Dedifferentiated amniotic fluid mesenchymal stem cell (primary cell): ENCODE measurements at regions not wholly inside any gene's neighbourhood (a gene's known extent, or its start where the extent isn't known, plus 50 kb on each side); places are given as distances from the start of the nearest gene placed in this dataset.
A peak's percentile ranks its signal among the peaks of the same experiment; 100 is the strongest.

Experiments
- DNase-seq: peaks from one replicate; pipeline ENCODE4 v3.0.0-alpha.2; 2016; ENCODE audit errors: extremely low spot score

DNA sequence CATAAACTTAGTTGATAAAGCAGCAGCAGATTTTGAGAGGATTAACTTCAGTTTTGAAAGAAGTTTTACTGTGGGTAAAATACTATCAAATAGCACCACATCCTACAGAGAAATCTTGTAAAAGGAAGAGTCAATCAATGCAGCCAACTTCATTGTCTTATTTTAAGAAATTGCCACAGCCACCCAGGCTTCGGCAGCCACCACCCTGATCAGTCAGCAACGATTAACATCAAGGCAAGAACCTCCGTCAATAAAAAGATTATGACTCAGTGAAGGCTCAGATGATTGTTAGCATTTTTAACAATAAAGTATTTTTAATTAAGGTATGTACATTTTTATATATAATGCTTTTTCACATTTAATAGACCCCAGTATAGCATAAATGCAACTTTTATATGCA lies 122.3 kb upstream of the NR4A3 start:
- no peak for DNase-seq

DNA sequence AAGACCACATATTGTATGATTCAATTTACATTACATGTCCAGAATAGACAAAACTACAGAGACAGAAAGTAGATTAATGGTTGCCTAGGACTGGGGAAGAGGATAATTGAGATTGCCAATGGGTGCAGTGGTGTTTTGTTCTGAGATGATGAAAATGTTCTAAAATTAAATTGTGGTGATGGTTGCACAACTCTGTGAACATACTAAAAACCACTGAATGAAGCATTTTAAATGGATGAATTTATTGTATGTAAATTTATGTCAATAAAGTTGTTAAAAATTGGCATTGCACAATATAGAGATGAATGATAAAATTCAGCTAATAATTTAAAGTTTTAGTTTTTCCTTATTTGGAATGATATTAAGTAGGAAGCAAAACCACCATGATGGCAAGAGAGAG lies 109.5 kb upstream of the NR4A3 start:
- DNase-seq, result no peak

DNA sequence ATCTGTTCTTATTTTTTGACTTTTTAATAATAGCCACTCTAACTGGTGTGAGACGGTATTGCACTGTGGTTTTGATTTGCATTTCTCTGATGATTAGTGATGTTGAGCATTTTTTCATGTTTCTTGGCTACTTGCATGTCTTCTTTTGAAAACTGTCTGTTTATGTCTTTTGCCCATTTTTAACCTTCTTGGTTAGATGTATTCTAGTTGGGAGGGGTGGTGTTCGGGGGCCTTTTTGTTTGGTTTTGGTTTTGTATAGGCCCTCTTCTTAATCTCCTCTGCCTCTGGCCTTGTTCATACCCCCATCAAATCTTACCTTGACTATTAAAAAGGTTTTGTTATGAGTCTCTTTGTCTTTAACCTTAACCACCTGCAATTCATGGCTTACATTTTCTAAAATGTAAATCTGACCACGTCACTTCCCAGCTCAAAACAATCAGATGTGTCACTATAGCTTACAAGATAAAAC lies 107.8 kb upstream of the NR4A3 start:
- DNase-seq, result no peak

DNA sequence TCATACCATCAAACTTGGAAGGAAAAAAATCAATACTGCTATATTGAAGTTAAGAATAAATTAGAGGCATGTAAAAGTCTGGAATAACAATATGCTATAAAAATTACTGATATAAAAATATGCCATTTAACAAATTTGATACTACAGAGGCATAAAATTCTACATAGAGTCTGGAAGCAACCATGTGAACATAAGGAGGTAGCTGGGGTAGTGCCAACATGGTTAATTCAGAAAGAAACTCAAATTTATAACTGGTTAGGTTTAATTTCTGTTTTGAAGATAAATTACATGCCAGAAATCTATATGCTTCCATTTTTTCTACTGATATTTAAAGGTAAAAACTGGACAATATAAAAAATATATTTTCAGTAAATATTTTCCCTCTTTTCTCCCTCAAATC lies 103.1 kb upstream of the NR4A3 start:
- DNase-seq, result no peak

DNA sequence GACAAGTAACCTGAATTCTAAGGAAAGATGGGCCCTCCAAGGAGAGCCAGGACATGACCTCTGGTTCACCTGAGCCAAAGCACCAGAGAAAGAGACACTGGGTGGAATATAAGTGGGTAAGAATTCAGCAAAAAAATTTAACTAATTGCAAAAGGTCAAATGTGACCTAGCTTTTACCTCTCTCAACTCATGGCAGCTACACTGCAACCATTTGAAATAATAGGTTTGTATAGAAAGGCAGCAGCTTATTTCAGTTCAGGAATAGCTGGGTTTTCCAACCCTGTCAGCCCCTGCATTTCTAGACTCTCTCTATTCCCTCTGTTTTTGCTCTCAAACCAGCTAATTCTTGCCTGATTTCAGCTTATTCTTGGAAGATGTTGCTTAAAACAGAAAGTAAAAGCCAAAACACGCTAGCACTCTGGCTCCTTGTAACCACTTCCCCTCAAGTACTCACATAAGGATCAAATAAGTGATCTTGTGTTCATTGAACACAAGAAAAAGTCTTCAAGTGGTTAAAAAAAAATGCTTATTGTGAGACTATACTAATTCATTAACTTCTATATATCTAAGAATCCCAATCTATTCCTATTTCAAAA lies 101.1 kb upstream of the NR4A3 start:
- DNase-seq, result peak; percentile 26

DNA sequence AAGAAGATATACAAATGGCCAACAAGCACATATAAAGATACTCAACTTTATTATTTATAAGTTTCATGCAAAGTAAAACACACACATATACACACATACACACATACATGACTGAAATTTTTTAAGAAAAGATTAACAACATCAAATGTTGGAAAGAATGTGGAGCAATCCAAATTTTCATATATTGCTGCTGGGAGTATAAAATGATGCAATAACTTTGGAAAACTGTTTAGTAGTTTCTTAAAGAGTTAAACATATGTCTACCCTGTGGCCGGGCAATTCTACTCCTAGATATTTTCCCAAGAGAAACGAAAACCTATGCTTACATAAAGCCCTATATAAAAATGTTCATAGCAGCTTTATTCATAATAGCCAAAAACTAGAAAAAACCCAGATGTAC lies 99.8 kb upstream of the NR4A3 start:
- no peak for DNase-seq

DNA sequence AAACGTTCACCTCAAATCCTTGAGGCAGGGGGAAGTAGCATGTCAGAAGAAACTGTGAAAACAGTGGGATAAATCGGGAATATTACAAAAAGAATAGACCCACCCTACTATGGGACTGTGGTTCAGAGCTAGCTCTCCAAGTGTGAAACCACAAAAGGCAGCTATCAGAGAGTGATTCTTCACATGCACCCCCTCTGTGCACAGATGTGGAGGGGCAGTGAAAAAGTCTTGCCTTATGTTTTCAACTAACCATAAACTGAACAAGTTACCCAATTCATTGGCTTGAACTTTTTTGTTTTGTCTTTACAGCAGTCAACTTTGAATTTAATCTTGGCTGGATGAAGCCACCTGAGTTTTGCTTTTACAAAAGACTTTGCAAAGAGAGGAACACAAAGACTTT lies 98.8 kb upstream of the NR4A3 start:
- DNase-seq, result no peak

DNA sequence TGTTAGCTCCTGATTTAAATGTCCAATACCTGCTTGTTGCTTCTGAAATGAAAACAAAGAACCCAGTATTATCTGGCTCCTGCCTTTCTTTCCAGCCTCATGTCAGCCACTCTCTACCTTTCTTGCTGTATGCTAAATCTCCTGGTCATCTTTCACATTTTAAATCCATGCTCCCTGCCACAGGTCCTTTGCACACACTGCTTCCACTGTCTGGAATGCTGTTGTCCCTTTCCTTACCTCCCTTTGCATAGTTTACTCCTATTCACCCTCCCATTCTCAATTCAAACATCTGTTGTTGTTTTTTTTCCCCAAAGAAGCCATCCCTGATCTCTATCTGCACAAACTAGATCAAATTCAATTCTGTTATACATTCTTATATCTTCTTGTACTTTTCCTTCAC lies 97.0 kb upstream of the NR4A3 start:
- DNase-seq, result no peak

DNA sequence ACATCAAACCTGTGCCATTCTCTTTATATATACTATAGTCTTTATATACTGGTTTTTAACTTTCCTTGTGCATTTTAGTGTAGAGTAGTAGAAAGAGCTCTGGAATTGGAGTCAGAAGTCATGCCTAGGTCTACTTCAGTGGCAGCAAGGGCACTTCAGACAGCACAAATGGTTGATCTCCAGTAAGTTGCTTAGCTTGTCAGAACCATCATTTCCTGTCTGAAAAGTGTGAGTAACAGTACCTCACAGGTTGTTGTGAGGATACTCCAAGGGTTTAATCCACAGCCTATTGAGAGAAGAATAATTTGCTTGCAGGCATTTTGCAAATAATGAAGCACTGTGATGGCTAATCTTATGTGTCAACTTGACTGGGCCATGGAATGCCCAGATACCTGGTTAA lies 95.8 kb upstream of the NR4A3 start:
- DNase-seq, result no peak

DNA sequence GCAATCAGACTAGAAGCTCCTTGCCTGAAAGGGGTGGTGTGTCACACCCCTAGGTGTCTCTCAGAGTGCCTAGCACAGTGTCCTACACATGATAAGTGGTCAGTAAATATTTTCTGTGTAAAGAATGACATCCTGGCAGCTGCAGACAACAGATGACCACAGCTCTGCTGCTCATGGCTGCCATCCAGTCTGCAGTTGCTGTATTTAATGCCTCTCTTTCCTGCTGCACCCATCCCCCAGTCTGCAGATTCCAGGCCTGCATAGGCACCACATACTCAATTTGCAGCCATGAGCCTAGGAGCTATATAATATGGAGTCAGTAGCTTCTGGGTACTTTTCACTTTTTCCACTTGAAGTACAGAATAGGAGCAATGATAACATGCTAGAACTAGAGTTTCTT lies 94.9 kb upstream of the NR4A3 start:
- DNase-seq, result no peak

DNA sequence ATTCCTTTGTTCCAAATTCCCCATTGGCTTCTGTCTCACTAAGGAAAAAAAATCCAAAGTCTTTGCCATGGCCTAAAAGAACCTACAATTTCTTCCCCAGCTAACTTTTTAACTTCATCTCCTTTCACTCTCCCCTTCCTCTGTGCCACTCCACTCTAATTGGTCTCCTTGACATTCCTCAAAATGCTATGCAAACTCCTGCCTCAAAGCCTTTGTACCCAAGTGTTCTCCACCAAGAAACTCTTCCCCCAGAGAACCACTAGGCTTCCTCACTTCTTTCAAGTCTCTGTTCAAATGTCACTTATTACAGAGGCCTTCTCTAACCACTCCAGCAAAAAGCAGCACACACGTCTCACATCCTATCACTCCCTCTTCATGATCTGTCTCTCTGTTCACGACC lies 91.6 kb upstream of the NR4A3 start:
- no peak for DNase-seq

DNA sequence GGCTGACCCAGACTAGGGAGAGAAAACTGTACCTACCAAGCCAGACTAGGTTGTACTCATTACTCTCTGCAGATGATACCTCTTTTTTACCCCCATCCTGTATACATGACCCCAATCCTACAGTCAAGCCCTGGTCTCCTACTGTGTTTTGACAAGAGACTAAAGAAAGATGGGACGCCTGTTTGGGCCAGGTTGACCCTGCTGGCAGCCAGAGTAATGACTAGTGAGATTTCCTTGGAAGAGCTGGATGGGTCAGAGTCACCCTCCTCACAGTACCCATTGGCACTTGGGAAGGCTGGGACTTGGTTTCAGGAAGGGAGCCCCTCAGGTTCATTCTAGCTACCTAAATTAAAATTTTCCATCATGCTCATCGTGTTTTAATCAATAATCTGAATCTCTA lies 89.7 kb upstream of the NR4A3 start:
- DNase-seq, result no peak

DNA sequence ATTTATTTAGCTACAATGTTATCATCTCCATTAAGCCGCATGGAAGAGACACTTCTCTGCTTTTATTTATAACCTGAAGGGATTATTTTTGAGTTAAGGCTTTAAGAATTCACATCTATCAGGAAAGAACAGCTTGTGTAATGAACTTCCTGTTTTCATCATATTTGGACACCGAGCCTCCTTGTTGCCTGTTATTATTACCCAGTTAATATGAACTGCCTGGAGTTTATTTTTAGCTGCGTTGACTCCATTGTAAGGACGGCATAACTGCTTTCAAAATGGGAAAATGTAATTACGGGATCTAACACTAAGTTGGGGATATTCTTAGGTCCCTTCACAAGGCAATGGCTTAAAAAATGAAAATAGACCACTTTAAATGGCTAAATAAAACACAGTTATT lies 89.0 kb upstream of the NR4A3 start:
- DNase-seq, result no peak

DNA sequence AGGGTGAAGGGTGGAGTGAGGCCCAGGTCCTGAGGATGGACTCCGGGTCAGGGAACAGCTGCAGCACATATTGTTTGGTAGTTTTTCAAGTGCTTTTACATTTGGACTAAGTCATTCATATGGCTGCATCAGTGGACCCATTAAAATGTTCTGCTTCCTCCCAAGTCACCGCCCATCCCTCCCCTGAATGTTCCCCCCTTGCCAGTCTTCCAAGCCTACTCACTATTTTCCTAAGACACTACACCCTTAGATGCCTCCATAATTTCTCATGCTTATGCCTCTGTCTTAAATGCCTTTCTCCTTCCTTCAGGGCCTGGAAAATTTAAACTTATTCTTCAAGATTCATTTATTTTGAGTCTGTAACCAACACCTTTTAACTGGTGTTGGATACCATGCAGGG lies 86.6 kb upstream of the NR4A3 start:
- no peak for DNase-seq

DNA sequence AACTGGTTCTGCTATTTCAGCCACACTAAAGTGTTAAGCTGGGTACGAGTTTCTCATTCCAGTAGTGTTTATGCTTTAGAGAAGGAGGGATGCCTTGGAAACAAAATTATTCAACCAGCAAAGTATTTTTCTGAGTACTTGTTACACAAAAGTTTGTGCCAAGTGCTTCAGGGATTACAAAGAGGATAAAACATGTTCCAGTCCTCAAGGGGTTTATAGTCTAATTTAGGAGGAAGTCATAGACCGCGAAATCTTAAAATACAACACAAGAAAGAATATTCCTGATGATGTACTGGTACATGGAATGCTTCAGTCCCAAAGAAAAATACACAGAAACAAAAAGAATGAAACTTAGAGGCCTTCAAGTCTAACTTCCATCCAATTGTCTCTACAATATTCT lies 85.4 kb upstream of the NR4A3 start:
- DNase-seq, result no peak

DNA sequence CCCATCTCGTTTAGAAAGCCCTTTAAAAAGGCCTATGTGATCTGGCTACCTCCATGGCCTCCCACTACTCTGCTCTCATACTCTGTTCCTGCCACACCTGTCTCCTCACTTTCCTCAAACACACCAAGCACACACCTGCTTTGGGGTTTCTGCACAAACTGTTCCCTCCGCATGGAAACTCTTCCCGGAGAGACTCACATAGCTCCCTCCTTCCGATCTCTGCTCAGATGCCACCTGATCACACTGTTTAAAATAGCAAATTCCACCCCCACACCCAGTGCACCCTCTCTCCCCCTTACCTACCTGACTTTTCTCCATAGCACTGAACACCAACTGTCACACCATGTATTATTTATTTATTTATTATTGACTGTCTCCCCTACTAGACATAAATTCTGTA lies 84.0 kb upstream of the NR4A3 start:
- DNase-seq, result no peak

DNA sequence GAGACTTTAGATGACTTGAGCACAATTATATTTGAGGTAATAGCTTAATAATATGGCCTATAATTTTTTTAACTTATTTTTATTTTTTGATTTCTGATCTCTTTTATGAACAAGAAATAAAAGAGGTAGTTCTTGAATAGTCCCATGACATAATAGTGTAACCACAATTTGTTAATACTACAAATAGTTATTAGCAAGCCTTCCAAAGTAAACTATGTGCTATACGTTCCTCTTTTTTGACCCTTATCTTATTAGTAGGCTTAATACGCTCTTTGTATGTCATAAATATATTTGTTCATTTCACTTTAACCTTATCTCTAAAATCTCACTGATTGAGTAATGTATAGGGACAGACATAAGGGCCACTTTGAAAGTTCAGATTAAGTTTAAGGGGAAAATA lies 78.7 kb upstream of the NR4A3 start:
- no peak for DNase-seq

DNA sequence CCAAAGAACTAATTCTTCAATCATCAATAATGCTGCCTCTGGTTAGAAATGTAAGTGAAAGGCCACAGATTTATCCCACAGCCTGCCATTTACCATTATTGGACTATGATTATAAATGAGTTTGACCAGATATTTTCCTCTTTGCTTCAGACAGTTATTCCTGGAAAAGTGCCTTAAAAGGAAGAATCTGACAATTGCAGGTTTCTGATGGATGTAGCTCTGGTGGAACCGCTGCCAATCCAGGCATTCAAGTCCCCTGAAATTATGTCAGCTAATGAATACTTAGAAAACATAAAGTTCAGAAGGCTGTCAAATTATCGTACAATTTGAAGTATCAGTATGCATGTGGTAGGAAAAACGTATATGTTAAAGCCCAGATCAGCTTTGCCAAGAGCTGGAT lies 78.2 kb upstream of the NR4A3 start:
- DNase-seq, result no peak

DNA sequence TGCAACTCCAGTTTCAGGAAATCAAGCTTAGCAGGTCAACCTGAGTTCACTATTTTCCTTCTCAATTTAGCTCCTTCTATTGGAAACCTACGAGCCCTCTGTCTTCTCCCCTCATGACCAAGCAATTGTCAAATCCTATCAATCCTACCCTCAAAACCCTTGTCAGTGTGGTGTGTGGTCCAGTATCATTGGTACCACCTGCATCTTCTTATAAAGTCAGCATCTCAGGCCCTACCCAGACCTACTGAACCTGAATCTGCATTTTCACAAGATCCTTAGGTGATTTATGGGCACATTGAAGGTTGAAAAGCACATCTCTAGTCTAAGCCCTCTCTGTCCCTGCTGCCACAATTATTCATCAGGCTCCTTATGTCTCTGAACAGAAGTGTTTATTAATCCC lies 77.6 kb upstream of the NR4A3 start:
- DNase-seq, result no peak

DNA sequence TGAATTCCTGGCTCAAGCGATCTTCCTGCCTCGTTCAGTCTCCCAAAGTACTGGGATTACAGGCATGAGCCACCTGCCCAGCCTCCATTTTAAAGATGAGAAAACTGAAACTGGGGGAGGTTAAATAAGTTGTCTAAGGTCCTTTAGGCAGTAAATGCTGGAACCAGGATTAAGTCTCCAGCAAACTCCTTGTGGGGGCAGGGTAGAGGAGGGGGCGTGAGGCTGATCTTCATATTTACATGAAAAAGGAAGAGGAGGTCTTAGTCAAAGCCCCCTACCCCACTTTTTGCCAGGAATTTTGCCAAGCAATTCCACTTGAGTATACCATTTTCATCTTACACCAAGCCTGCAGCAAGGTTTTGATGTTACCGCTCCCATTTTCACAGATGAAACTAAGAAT lies 76.6 kb upstream of the NR4A3 start:
- DNase-seq, result no peak

DNA sequence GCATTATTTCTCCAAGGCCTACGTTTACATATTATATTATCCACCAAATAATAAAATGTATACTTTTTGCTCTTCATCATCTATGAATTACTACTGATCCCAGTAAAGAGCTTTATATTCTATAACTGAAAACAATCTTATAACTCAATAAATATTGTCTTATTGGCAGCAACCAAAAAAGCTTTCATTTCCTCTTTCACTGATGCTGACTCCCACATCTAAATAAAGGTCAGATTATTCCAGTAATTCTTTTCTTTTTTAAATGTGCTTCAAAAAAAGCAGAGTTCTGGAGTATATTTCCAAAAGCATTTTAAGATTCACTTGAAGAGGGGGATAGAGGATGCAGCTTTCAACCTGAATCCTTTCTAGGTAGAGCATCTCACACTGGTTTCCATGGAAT lies 75.3 kb upstream of the NR4A3 start:
- DNase-seq, result no peak

DNA sequence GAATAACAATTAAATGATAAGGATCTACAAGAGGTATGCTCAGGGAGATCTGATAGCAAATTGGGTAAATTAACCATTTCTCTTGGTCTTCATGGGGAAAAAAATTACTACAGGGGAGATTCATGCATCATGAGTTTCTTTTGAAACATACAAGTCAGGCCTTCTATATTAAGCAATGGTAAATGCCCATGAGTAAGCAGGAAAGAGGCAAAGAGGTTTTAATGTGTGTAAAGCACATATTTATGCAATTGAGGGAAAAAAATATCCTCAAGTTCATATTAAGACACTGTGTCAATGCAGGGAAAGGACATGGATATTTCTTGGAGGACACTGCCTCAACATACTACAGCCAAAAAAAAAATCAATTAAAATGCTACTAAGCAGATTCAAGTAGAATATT lies 73.4 kb upstream of the NR4A3 start:
- no peak for DNase-seq

DNA sequence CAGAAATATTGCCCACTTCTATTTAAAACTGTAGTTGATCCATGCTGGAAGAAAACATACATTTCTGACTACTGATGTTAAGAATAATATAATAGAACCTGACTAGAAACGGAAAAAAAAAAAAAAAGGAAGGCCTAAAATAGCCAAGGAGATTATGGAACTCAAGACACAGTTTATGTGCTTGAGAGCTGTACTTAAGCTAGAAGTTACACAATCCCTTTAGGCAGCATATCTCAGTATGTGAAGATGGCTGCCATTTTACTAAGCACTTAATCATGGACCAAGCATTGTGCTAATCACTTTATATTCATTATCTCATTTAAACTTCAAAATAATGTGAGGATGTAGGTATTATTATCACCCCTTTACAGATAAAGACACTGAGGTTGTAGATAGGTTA lies 73.0 kb upstream of the NR4A3 start:
- no peak for DNase-seq

DNA sequence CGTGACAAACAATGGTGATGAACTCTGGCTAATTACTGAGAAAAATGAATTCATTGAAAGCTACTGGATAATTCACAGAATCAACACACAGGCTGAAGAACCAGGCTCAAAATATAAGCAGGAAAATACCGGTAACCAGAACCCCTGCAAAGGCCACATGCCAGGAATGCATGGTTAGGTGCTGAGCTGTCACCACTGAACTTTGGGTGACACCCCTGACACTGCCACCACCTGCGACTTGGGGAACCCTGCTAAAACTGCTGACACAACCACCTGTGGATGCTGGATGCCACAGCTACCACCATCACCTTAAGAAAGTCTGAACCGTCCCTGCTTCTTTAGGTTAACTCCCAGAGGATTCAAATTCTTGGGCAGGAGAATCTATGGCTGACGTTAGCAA lies 72.0 kb upstream of the NR4A3 start:
- DNase-seq, result no peak

DNA sequence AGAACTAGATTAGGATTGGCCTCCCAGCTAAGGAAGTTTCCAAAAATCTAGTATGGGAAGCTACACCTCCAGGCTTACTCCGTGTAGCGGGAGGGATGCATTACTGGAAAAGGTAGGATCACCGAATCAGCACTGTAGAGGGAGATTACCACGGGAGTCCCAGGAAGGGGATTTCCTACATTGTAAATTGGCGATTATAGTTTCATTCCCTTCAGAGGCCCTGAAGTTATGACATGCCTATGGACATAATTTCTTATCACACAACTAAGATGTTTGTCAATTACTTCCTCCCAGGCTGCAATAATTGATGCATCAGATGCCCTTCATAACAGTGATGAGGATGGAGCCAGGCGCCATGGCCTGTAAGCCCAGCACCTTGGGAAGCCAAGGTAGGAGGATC lies 71.2 kb upstream of the NR4A3 start:
- DNase-seq, result no peak
